SJCRH30 (cell line): ENCODE measurements at regions not wholly inside any gene's neighbourhood (a gene's known extent, or its start where the extent isn't known, plus 50 kb on each side); places are given as distances from the start of the nearest gene placed in this dataset.

Experiments used
- DNase-seq, 2 experiments: peaks; one replicate each; pipeline ENCODE4 v3.0.0-alpha.2; 2015 to 2020
- H3K27ac ChIP-seq: fragments of 250-450 bp; sonication (Bioruptor Pico); 2 replicates; pipeline ENCODE4 v1.5.1; 2020; ENCODE audit warnings: mild to moderate bottlenecking, moderate library complexity
- H3K27me3 ChIP-seq: fragments of 250-450 bp; sonication (Bioruptor Pico); 2 replicates; pipeline ENCODE4 v1.5.1; 2020; ENCODE audit warnings: mild to moderate bottlenecking, moderate library complexity
- H3K36me3 ChIP-seq: fragments of 250-450 bp; sonication (Bioruptor Pico); 2 replicates; pipeline ENCODE4 v1.5.1; 2020; ENCODE audit warnings: mild to moderate bottlenecking, moderate library complexity
- H3K4me1 ChIP-seq: fragments of 250-450 bp; sonication (Bioruptor Pico); 2 replicates; pipeline ENCODE4 v1.5.1; 2020; ENCODE audit warnings: mild to moderate bottlenecking, moderate library complexity
- H3K4me3 ChIP-seq: fragments of 250-450 bp; sonication (Bioruptor Pico); 2 replicates; pipeline ENCODE4 v1.5.1; 2020; ENCODE audit warnings: mild to moderate bottlenecking, moderate library complexity
- H3K9me3 ChIP-seq: fragments of 250-450 bp; sonication (Bioruptor Pico); replicated peaks from 2 replicates; pipeline ENCODE4 v1.5.1; 2020; ENCODE audit warnings: mild to moderate bottlenecking, moderate library complexity

DNA sequence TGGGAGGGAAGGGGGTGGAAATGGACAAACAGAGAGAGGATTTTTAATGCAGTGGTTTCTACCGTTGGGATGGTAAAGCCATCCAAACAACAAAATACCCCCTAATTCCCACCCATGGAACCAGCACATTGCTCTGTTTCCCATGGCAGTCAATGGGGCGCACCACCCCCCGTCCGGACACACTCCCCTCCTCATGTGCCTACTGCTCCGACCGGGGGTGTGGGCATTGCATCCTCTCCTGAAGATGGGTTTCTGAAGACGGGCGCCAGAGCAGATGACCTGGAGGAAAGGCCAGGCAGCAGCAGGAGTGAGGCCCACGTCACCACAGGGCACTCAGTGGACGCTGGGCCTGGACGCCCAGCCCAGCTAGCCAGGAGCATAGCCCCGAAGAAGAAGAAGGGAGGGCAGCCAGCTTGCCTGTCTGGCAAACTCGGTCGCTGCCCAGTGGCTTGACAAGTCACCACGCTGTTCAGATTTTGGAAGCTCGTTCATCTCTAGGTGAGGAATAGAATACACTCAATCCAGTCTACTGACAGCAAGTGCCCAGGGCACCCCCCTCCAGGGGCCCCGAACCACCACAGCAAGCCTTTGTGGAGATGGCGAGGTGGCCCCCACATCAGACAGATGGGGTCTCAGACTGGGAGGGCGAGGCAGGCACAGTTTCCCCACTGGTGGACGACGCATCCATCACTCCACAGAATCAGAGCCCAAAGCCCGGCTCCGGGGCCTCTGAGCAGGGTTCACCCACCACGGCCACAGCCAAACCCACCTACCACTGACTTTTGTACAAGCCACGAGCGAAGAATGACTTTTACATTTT, 296.2 kb upstream of the SALL3 start:
- DNase-seq: no peak
- Histone ChIP-seq H3K4me1 (no peaks in the 10 kb centered on the region), H3K27me3 (no peaks in the 10 kb centered on the region), H3K9me3 (no peaks in the 10 kb centered on the region), H3K27ac (no peak overlapping the region), H3K36me3 (no peaks in the 10 kb centered on the region), H3K4me3 (no peak overlapping the region)

DNA sequence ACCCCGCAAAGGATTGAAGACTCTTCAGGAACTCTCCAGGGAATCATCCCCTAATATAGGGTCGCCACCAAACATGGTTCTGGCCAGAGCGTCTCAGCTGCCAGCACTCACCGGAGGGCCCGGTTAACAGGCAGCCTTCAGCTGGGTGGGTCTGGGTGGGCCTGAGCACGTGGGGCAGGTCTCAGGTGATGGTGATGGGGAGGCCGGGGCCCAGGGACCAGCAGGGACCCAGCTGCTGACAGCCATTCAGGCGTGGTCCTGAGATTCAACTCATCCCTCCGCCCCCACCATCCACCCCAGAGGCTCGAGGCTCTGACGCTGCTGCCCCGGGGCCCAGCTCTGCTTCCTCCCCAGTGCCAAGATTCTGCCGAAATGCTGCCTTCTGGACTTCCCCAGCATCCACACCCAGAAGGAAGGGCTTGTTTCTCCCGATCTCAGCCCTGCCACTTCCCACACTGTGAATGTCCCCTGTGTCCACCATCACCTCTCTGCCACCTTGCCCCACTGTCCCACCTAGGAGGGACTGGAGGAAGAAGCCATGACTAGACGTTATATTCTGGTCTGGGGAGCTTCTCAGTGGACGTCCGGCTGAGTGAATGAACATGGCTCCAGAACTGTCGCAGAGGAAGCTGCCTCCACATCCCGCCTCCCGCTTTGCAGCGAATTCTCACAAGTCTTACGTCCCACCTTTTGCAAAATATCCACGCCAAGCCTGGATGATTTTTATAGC, 294.2 kb upstream of the SALL3 start:
- Histone ChIP-seq H3K9me3 (no peaks in the 10 kb centered on the region), H3K27me3 (no peaks in the 10 kb centered on the region), H3K36me3 (no peaks in the 10 kb centered on the region), H3K4me1 (no peaks in the 10 kb centered on the region), H3K4me3 (no peak overlapping the region), H3K27ac (no peak overlapping the region)
- DNase-seq: no peak

DNA sequence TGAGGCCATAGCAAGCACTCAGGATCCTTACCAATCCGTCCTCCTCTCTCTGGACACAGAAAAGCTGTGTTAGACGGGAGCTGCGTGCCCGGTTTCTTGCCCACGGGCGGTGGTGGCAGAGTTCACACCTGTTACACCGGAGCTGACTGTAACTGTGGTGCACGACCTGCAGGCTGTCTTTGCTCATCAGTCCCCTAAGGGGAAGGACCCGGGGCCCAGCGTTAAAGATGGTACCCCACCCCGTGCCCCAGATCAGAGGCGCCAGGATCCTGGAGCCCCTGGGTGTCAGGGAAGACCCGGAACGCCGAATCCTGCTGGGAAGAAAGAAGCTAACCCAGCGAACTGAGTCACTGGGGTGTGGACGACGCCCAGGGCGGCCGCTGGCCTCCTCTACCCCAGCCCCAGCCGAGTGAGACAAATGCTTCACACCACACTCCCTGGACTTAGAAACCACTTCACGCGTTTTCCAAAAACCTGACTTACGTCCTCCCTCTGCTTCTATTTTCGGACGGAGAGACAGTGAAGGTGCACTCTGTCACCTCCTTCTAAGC, 293.6 kb upstream of the SALL3 start:
- Histone ChIP-seq H3K9me3 (no peaks in the 10 kb centered on the region), H3K4me3 (no peak overlapping the region), H3K27ac (no peak overlapping the region), H3K27me3 (no peaks in the 10 kb centered on the region), H3K4me1 (no peaks in the 10 kb centered on the region), H3K36me3 (no peaks in the 10 kb centered on the region)
- no peak for DNase-seq

DNA sequence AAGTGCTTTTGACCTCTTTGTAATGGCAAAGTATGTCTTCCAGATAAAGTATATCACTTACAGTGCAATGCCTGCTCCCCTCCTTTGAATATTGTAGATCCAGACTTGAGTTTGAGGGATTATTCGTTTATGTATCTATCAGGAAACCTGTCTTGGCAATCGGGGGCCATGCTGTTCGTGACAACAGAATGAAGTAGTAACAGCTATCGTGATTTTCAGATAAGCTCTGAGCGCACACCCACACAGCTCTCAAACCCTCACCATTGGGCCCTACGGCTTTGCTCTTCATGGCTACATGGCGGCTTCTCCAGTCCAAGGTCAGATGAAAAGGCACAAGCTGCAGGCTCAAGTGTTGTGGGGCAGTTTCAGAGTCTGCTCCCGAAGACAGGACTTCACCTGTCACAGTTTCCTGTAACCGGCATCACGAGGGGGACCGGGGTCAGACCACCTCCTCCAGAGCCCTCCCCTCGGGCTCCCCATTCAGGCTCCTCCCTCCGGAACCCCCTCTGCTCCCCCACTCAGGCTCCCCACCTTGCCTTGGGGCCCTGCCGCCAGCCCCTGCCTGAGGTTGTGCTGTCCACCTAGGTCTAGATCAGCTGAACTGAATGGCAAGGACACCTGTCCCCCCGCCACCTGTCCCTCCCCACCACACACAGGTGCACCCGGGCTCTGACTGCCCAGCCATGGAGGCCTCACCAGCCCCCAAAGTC, 292.5 kb upstream of the SALL3 start:
- H3K9me3 ChIP-seq: no peaks in the 10 kb centered on the region

DNA sequence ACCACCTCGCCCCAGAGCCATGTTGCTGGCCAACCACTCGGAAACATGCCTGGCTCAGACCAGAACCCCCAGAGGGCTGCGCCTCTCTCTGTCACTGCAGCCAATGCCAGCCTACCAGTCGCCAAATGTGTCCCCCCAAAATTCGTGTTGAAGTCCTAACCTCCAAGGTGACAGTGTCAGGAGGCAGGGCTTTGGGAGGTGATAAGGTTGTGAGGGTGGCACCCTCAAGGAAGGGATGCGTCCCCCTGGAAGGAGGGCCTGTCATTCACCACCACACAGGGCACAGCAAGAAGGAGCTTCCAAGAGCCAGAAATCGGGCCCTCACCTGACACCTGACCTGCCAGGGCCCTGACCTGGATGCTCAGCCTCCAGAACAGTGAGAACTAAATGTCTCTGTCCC, 291.9 kb upstream of the SALL3 start:
- Histone ChIP-seq H3K36me3 (no peaks in the 10 kb centered on the region), H3K9me3 (no peaks in the 10 kb centered on the region), H3K4me1 (no peaks in the 10 kb centered on the region), H3K27ac (no peak overlapping the region), H3K4me3 (no peak overlapping the region), H3K27me3 (no peaks in the 10 kb centered on the region)
- DNase-seq: no peak

More for the DNA sequence above, 292.5 kb upstream of the SALL3 start:
- H3K27me3 ChIP-seq: no peaks in the 10 kb centered on the region
- H3K4me1 ChIP-seq: no peaks in the 10 kb centered on the region
- H3K4me3 ChIP-seq: no peak overlapping the region
- H3K36me3 ChIP-seq: no peaks in the 10 kb centered on the region
- no peak overlapping the region for H3K27ac ChIP-seq
- DNase-seq: no peak

DNA sequence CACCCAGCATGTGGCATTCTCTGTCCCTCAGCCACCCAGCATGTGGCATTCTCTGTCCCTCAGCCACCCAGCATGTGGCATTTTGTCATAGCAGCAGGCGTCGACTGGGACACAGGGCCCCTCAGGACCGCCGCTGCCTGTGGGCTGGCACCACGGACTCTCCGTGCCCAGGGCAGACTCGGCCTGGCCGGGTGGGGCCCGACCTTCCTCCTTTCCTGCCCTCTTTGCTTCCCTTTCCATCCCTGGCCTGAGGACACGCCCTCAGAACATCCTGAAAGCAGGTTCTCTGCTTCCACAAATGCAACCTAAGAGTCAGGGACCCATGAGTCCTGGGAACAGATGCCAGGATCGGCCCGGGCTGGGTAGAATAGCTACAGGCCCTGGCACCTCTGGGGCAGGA, 291.4 kb upstream of the SALL3 start:
- H3K27me3 ChIP-seq: no peaks in the 10 kb centered on the region
- no peak for DNase-seq
- no peaks in the 10 kb centered on the region for H3K9me3 ChIP-seq
- H3K27ac ChIP-seq: no peak overlapping the region
- no peak overlapping the region for H3K4me3 ChIP-seq
- no peaks in the 10 kb centered on the region for H3K36me3 ChIP-seq
- H3K4me1 ChIP-seq: no peaks in the 10 kb centered on the region

DNA sequence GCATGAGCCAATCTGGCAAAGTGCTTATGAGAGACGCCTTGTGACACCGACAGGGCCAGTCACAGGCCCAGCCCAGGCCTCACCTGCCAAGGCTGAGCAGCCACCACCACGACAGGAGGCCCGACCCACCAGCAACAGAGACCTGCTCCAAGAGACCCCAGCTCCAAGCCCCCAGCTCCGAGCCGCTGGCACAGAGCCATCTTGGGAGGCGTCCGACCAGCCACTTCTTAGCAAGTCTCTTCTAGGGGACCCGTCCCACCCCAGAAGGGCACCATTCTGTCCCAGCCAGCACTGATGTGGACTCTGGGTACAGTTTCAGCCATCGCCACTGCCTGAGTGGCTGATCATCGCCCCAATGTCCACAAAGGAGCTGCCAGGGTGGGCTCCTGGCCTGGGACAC, 290.7 kb upstream of the SALL3 start:
- DNase-seq: no peak
- Histone ChIP-seq H3K27ac (no peak overlapping the region), H3K4me3 (no peak overlapping the region), H3K27me3 (no peaks in the 10 kb centered on the region), H3K4me1 (no peaks in the 10 kb centered on the region), H3K9me3 (no peaks in the 10 kb centered on the region), H3K36me3 (no peaks in the 10 kb centered on the region)

DNA sequence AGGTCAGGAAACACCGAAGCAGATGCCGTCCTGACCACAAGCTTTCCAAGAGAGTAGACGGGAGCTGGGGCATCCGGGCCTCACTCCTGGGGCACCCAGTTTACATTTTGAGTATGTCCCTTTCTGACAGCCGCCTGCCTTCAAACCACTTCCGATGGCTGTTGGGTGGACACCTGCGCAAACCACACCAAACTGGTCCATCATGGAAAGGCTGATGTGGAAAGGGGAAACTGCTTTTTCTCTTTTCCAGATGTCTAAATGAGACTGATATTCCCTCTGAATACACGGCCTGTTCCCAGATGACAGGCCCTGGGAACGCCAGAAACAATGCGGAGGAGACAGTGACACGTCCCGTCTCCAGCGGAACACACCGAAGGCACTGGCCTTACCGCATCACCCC, 290.0 kb upstream of the SALL3 start:
- H3K9me3 ChIP-seq: no peaks in the 10 kb centered on the region

DNA sequence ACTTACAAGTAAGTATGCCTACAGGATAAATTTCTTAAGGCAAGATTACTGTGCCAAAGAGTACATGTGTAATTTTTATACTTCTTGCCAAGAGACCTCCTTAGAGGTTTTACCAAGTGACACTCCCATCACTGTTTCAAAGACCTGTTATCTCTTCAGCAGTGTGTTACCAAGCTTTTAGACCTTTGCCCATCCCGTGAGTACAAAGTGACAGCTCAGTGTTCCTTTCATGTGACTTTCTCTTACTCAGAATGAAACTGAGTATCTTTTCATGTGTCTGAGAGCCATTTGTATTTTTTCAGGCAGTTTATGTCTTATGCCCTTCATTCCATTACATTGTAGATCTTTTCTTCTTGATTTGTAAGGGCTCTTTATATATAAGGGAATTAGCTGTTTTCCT, 287.5 kb upstream of the SALL3 start:
- no peaks in the 10 kb centered on the region for H3K27me3 ChIP-seq
- H3K9me3 ChIP-seq: no peaks in the 10 kb centered on the region
- H3K4me1 ChIP-seq: no peaks in the 10 kb centered on the region
- no peak for DNase-seq
- H3K27ac ChIP-seq: no peak overlapping the region
- H3K36me3 ChIP-seq: no peaks in the 10 kb centered on the region
- no peak overlapping the region for H3K4me3 ChIP-seq

More for the DNA sequence above, 290.0 kb upstream of the SALL3 start:
- Histone ChIP-seq H3K27ac (no peak overlapping the region), H3K4me1 (no peaks in the 10 kb centered on the region), H3K27me3 (no peaks in the 10 kb centered on the region), H3K4me3 (no peak overlapping the region), H3K36me3 (no peaks in the 10 kb centered on the region)
- DNase-seq: no peak

DNA sequence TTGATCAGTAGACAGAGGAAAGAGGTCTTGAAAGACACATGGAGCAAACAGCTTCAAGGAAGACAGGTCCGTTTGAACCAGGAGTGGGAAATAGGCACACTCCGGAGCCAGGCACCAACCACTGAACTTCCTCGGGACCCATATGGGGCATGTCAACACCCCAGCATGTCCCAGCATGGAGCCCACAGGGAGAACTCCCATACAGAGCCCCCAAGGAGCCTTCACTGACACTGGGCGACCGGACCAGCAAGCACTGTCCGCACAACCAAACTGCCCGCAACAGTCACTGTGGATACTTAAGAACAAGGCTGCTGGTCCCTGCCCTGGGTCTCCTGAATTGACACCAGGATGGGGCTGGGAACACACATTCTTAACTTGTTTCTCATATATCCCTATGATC, 286.2 kb upstream of the SALL3 start:
- no peak for DNase-seq
- H3K4me1 ChIP-seq: no peaks in the 10 kb centered on the region
- H3K36me3 ChIP-seq: no peaks in the 10 kb centered on the region
- no peak overlapping the region for H3K27ac ChIP-seq
- no peaks in the 10 kb centered on the region for H3K27me3 ChIP-seq
- no peak overlapping the region for H3K4me3 ChIP-seq
- no peaks in the 10 kb centered on the region for H3K9me3 ChIP-seq

DNA sequence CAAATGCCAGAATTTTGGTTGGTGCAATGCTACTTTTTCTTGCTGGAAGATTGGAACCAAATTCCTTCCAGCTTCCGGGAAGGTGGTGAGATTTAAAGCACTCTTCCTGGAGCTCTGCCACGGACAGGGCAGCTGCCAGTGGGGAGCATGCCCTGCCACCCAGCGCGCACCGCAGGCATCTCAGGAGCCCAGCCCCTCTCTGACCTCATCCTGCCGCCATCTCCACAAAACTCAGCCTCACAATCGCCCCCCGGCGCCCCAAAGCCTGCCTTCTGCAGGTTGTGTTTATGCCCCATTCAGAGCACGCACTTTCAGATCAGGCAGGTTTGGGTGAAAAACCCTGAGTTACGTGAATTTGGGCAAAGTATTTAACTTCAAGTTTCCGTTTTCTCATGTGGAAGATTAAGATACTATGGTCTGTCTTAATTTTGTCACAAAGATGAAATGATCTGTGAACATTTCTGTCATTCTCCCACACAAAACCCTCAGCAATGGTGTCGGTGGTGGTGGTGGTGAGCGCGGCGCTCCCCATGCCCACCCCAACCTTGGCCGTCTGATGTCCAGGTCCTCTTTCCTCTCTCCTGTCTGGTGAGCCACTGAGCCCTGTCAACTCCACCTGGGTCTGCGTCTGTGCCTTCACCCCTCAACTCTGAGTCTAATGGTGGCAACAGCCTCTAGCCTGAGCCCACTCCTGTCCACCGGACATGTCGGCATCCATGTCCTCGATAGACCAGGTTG, 282.8 kb upstream of the SALL3 start:
- DNase-seq: no peak

DNA sequence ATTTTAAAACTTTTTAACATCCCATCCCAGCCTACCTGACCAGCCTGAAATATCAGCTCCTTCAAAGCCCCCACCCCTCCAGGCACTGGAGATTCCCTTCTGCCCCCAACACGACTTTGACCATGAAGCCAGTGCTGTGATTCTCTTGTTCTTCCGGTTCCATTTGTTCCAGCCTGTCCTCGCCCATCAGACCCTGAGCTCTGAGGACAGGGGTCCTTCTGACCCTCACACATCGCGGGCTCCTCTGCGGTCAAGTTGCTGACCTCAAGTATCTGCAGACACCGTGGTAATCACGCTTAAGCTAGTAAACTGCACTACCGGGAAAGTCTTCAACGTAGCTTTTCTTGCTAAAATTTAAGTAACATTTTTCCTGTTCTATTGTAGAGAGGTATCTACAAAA, 282.2 kb upstream of the SALL3 start:
- H3K4me3 ChIP-seq: no peak overlapping the region
- no peak for DNase-seq
- H3K4me1 ChIP-seq: no peaks in the 10 kb centered on the region
- no peaks in the 10 kb centered on the region for H3K27me3 ChIP-seq
- H3K36me3 ChIP-seq: no peaks in the 10 kb centered on the region
- no peaks in the 10 kb centered on the region for H3K9me3 ChIP-seq
- no peak overlapping the region for H3K27ac ChIP-seq

More for the DNA sequence above, 282.8 kb upstream of the SALL3 start:
- Histone ChIP-seq H3K9me3 (no peaks in the 10 kb centered on the region), H3K4me1 (no peaks in the 10 kb centered on the region), H3K36me3 (no peaks in the 10 kb centered on the region), H3K27me3 (no peaks in the 10 kb centered on the region), H3K27ac (no peak overlapping the region), H3K4me3 (no peak overlapping the region)

DNA sequence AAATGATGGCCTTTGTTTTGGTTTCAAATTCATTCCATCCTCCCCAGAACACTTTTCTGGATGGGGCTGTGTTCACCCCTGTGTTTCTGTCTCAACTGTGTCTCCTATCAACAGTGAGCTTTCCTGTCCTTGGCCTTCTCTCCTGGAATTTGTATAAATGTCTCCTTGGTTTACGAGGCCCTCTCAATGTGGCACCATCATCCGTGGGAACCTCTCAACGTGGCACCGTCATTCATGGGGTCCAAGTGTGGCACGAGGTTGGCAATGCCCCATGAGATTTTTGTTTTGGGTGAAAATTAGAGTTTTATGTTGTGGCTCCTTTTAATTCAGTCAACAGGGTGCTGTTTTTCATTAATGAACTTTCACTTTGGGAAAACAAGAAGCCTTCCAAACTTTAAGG, 280.7 kb upstream of the SALL3 start:
- H3K4me1 ChIP-seq: no peaks in the 10 kb centered on the region
- no peak for DNase-seq
- no peak overlapping the region for H3K27ac ChIP-seq
- no peak overlapping the region for H3K4me3 ChIP-seq
- no peaks in the 10 kb centered on the region for H3K27me3 ChIP-seq
- H3K36me3 ChIP-seq: no peaks in the 10 kb centered on the region
- H3K9me3 ChIP-seq: no peaks in the 10 kb centered on the region

DNA sequence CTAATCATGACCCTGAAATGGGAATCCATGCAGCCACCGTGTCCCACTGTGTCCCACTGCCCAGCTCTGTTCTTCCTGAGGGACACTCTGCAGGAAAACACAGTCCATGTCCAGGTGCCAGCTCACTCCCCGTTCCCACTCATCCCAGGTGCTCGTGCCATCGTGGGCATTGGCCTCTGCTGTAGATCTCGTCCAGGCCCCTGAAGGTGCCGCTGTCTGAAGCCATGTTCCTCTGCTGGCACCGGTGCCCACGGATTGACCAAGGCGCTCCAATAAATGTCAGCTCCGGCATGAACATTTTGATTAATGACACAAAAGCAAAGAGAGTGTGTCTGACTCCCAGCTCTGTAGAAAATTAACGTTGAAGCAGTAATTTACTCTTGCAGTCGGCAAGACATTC, 280.1 kb upstream of the SALL3 start:
- no peak overlapping the region for H3K27ac ChIP-seq
- no peaks in the 10 kb centered on the region for H3K27me3 ChIP-seq
- no peaks in the 10 kb centered on the region for H3K9me3 ChIP-seq
- no peaks in the 10 kb centered on the region for H3K4me1 ChIP-seq
- DNase-seq: no peak
- H3K4me3 ChIP-seq: no peak overlapping the region
- no peaks in the 10 kb centered on the region for H3K36me3 ChIP-seq
